OCI-LY7 (cell line): ENCODE measurements at regions not wholly inside any gene's neighbourhood (a gene's known extent, or its start where the extent isn't known, plus 50 kb on each side); places are given as distances from the start of the nearest gene placed in this dataset.

Source experiments
- CTCF ChIP-seq: fragments of 200-600 bp; sonication (generic); conservative IDR thresholded peaks from 2 replicates; pipeline ENCODE4 v1.5.1; 2014; ENCODE audit warnings: mild to moderate bottlenecking, antibody characterized with exemption, low read length, moderate library complexity, mixed read lengths
- EZH2phosphoT487 ChIP-seq: fragments of 200-600 bp; sonication (generic); IDR thresholded peaks from 2 replicates; pipeline ENCODE4 v1.6.1; 2018; ENCODE audit warnings: low read depth, borderline replicate concordance, mild to moderate bottlenecking, mixed run types, antibody characterized with exemption, low read length, moderate library complexity, mixed read lengths

GRCh38 chr2:71792926-71793761 is 339.8 kb downstream of the DYSF start:
- TF ChIP-seq CTCF (no peak), EZH2phosphoT487 (no peak)
